ENCODE measurements at regions not wholly inside any gene's neighbourhood (a gene's known extent, or its start where the extent isn't known, plus 50 kb on each side); places are given as distances from the start of the nearest gene placed in this dataset.

DNA sequence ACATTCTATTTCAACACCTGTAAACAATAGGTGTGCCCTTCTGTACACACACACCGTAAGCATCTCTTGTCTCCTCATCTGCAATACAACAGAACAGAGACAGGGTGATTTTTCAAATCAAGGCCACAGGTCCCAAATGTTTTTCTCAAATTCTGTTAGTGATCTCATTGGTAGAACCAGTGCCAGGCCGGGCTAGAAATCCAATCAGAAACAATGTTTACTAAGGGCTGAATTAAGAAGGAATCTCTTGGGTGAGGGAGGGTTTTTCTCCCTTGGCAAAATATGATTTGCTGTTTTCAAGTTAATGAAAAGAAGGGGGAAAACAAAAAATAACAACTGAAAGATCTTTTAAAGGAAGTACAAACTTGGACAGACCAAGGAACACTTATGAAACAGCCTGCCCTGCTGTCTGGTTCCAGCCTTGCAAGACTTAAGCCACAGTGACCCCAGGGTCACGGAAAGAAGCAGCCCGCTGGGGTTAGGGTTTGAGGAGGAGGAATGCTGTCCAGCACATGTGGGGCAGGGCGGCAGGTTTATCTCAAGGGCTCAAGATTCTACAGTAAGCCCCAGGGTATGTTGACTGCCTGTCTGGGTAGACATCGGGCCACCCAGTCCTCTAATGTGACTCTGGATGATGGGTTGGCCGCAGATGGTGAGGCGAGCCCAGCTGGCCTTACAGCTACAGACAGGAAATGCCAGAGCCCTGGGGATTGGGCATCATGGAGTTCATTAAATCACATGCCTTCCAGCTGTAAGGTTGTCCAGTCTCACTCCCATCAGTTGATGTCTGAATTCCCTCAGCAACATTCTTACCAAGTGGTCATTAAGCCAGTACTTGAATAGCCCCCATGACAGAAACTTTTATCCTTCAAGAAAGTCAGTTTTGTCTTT, 73.3 kb upstream of the SLC44A3 start:
- TF ChIP-seq, protein P1, sequence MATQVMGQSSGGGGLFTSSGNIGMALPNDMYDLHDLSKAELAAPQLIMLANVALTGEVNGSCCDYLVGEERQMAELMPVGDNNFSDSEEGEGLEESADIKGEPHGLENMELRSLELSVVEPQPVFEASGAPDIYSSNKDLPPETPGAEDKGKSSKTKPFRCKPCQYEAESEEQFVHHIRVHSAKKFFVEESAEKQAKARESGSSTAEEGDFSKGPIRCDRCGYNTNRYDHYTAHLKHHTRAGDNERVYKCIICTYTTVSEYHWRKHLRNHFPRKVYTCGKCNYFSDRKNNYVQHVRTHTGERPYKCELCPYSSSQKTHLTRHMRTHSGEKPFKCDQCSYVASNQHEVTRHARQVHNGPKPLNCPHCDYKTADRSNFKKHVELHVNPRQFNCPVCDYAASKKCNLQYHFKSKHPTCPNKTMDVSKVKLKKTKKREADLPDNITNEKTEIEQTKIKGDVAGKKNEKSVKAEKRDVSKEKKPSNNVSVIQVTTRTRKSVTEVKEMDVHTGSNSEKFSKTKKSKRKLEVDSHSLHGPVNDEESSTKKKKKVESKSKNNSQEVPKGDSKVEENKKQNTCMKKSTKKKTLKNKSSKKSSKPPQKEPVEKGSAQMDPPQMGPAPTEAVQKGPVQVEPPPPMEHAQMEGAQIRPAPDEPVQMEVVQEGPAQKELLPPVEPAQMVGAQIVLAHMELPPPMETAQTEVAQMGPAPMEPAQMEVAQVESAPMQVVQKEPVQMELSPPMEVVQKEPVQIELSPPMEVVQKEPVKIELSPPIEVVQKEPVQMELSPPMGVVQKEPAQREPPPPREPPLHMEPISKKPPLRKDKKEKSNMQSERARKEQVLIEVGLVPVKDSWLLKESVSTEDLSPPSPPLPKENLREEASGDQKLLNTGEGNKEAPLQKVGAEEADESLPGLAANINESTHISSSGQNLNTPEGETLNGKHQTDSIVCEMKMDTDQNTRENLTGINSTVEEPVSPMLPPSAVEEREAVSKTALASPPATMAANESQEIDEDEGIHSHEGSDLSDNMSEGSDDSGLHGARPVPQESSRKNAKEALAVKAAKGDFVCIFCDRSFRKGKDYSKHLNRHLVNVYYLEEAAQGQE (IDR thresholded peaks at IDR 0.05; ENCODE audit: insufficient read depth in 1 of 2, low read depth in 2 of 2, low read length in 2 of 2), result peak in 1 of 2 experiments; percentile 72; a peak in 2 of 4 replicates
- TF ChIP-seq FOXP2 (optimal IDR thresholded peaks at IDR 0.05; ENCODE audit: borderline replicate concordance, extremely low read depth, extremely low read length, insufficient read depth) (no peak), POLR2AphosphoS5 (IDR thresholded peaks at IDR 0.05; ENCODE audit: low read depth, low read length) (no peak), TAF1 (IDR thresholded peaks at IDR 0.05; ENCODE audit: borderline replicate concordance, insufficient read depth, low read length) (no peak), SIN3A (IDR thresholded peaks at IDR 0.05; ENCODE audit: borderline replicate concordance, insufficient read depth, low read length) (no peak)

DNA sequence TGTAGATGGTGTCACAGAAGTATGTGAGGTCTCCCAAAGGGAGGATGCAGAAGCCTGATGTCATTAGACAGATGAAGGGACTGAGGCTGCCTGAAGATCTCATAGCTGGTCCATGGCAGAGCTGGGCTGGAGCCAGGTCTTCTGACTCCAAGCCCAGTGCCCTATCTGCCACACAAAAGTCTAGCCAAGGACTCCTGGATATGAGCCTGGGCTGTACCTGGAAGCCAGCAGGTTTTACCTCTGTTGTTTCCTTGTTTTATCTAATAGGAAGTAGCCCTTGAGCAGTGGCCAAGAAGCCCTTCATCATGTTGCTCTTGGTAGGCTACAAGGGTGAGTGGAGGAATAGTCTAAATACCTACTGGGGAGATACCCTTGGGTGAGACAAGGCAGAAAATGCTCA, 74.4 kb upstream of the SLC44A3 start:
- TF ChIP-seq FOXP2 (optimal IDR thresholded peaks at IDR 0.05; ENCODE audit: borderline replicate concordance, extremely low read depth, extremely low read length, insufficient read depth), result no peak
- TF ChIP-seq, protein P1 (IDR thresholded peaks at IDR 0.05; ENCODE audit: insufficient read depth in 1 of 2, low read depth in 2 of 2, low read length in 2 of 2), result no peak
- no peak for TF ChIP-seq POLR2AphosphoS5 (IDR thresholded peaks at IDR 0.05; ENCODE audit: low read depth, low read length)
- TF ChIP-seq TAF1 (IDR thresholded peaks at IDR 0.05; ENCODE audit: borderline replicate concordance, insufficient read depth, low read length), result no peak
- no peak for TF ChIP-seq SIN3A (IDR thresholded peaks at IDR 0.05; ENCODE audit: borderline replicate concordance, insufficient read depth, low read length)

DNA sequence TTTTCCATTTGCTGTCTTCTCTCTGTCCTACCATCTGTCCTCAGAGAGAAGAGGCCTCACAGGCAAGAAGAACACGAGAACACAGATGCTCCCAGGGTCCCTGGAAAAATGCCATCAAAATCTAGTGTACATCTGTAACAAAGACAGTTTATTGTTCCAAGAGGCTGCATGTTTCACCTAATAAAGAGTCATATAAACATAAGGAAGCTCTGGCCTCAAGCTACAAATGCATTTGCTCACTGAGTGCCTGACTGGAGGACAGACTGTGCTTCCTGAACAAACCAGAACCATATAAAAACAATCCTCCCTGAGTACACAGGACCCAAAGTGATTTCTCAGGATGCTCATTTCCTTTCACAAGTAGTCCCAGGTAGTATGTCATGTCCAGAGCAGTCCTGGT, 76.3 kb upstream of the SLC44A3 start:
- TF ChIP-seq FOXP2 (optimal IDR thresholded peaks at IDR 0.05; ENCODE audit: borderline replicate concordance, extremely low read depth, extremely low read length, insufficient read depth), result no peak
- no peak for TF ChIP-seq TAF1 (IDR thresholded peaks at IDR 0.05; ENCODE audit: borderline replicate concordance, insufficient read depth, low read length)
- no peak for TF ChIP-seq SIN3A (IDR thresholded peaks at IDR 0.05; ENCODE audit: borderline replicate concordance, insufficient read depth, low read length)
- TF ChIP-seq, protein P1 (IDR thresholded peaks at IDR 0.05; ENCODE audit: insufficient read depth in 1 of 2, low read depth in 2 of 2, low read length in 2 of 2), result no peak
- TF ChIP-seq POLR2AphosphoS5 (IDR thresholded peaks at IDR 0.05; ENCODE audit: low read depth, low read length), result no peak

DNA sequence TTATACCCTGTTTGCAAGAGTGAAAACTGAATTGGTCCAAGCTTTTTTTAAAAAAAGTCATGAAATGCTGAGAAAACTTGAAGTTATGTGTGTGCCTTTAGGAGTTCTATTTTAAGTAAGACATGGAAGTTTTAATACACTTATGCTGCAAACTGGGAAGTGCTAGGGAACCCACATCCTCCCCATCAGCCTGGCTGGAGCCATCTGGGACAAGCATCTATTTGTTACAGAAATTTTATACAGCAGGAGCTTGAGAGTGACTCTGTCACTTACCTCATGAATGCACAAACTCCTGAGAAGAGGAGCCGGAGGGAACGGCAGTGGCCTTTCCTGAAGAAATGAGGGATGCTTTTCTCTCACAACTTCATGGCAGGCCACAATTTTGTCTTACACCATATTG, 78.2 kb upstream of the SLC44A3 start:
- TF ChIP-seq FOXP2 (optimal IDR thresholded peaks at IDR 0.05; ENCODE audit: borderline replicate concordance, extremely low read depth, extremely low read length, insufficient read depth), result no peak
- TF ChIP-seq POLR2AphosphoS5 (IDR thresholded peaks at IDR 0.05; ENCODE audit: low read depth, low read length), result no peak
- TF ChIP-seq, protein P1 (IDR thresholded peaks at IDR 0.05; ENCODE audit: insufficient read depth in 1 of 2, low read depth in 2 of 2, low read length in 2 of 2), result no peak
- no peak for TF ChIP-seq TAF1 (IDR thresholded peaks at IDR 0.05; ENCODE audit: borderline replicate concordance, insufficient read depth, low read length)
- TF ChIP-seq SIN3A (IDR thresholded peaks at IDR 0.05; ENCODE audit: borderline replicate concordance, insufficient read depth, low read length), result no peak
